NCI-H526 (cell line): ENCODE measurements at regions not wholly inside any gene's neighbourhood (a gene's known extent, or its start where the extent isn't known, plus 50 kb on each side); places are given as distances from the start of the nearest gene placed in this dataset.

Experiments
- DNase-seq, 2 experiments: peaks; one replicate each; lab custom pipeline; 2025; lab: John Stamatoyannopoulos, UW

DNA sequence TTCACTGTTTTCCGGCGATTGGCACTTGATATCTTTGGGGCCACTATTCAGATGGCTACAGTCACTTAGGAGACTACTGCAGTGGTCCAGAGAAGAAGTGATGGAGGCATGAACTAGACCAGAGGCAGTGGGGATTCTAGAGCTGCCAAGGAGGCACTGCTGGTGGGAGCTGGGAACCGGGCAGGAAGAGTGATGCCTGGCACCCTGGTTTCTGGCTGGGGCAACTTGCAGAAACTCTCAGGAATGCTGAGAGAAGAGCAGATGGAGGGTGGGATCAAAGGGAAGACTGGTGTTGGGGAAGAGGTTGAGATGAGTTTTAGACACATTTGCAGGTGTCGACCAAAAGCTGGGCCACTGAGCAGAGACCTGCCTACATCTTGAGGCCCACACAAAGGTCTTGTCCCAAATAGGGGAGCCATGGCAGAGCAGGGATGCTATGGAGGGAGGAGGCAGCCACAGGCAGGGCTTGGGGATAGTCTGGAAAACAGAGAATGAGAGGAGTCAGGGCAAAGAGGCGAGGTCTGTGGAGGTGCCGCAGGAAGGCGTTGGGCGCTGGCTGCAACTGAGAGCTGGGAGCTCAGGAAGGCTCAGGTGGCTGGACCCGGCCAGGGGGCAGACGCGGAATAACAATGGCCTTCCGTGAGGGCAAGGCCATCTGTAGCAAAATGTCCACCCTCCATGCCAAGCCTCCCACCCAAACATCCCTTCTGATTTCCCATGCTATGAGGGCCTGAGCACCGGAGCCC, 118.9 kb downstream of the TOMM20 start:
- DNase-seq = no peak

DNA sequence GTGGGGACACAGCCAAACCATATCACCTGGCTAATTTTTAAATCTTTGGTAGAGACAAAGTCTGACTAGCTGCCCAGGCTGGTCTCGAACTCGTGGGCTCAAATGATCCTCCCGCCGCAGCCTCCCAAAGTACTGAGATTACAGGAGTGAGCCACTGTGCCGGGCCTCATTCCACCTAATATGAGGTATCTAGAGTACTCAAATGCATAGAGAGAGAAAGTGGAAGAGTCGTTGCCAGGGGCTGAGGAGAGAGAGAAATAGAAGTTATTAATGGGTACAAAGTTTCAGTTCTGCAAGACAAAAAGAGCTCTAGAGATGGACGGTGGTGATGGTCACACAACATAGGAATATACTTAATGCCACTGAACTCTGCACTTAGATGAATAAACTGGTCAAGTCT, 119.6 kb downstream of the TOMM20 start:
- no peak for DNase-seq

- DNase-seq = no peak
These were observed 120.4 kb downstream of the TOMM20 start for GRCh38 chr1:235008239-235008638.

DNA sequence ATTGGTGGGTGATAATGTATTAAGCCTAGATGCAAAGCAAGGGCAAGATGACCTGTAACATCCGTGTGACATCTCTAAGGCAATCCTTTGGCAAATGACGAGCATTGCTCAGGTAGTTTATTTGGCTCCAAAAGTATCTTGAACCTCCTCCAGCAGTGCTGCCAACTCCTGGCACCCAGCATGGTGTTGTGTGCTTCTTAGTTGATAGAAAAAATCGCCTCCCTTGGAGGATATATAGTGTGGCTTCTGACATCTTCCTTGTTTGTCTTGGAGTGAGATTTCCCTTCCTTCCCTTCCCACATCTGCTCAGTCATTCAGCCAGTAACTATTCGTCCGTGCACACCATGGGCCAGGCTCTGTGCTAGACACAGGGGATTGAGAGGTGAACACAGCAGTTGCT, 121.8 kb downstream of the TOMM20 start:
- no peak for DNase-seq

- no peak for DNase-seq
These were observed 122.4 kb downstream of the TOMM20 start for GRCh38 chr1:235006132-235006721.

- peak; percentile 56 to 73 for DNase-seq
These were observed 123.7 kb downstream of the TOMM20 start for GRCh38 chr1:235004840-235005391.

- no peak for DNase-seq
These were observed 124.4 kb downstream of the TOMM20 start for GRCh38 chr1:235004276-235004675.

DNA sequence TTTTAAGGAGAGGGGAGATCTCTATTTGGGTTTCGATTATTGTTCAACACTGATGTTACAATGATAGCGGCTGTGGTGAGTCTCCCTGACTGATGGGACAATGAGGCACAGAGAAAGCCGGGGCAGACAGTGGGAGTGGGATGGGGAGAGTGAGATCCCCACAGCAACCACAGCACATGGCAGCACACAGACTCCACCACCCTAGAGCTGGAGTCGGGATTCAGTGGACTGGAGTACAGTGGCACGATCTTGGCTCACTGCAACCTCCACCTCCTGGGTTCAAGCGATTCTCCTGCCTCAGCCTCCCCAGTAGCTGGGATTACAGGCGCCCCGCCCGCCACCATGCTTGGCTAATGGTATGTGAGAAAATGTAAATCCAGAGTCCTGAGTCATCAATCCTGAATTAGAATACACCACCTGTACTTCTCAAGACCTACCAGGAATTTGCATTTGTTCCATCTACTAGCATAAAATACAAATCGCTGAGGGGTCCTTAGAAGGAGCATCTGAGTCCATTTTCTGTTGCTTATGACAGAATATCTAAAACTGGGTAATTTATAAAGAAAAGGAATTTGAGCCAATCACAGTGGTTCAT, 125.8 kb downstream of the TOMM20 start:
- DNase-seq = no peak

DNA sequence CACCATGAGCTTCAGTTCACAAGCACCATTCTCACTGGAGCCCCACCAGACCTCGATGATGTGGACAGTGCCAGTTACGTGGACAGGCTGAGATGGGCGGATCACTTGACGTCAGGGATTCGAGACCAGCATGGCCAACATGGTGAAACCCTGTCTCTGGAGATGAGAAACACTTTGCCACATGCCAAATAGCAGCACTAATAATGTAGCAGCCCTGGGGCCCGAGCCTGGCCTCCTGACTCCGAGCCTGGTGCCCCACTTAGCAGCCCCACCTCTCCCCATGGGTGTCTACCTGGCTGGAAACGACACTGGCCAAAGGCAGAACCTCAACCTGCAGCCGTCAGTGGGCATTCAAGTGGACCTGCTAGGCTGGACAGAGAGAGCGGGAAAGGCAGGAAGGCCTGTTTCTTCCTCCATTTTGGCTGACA, 129.1 kb downstream of the TOMM20 start:
- no peak for DNase-seq

DNA sequence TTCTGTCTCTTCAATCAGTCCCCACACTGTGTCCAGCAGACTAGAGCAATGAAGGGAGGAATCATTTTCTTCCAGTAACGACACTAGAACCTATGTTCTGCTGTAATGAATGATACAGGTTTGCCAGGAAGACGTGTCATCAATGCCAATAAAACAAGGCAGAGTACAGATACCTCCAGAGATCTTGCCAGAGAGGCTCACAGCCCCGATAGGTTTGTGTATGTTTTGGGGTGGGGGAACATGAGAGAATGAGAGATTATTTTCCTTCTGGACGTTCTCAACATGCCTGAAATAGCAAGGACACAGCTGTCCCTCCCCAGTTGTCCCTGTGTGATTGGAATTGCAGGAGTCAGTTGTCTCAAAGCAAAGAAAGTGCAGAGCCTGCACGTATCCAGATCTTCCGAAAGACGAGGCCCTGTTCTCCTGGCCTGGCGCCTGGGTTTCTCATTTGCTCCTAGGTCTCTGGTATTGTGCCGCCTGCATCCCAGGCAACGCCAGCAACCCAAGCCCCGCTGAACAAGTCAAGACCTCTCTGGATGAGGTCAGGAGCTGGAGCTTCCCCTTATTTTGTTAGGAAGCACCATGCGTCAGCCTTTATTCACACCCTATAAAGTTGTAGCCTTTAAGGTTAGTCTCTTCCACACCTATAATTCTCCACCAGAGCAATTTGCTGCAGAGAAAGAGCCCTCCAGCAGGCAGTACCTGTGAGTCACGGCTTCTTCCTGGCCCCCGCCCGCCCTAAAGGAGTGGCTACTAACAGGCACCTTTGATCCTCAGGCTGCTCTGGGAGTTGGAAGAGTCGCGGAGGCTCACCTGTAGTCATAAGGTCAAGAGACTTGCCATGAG, 130.5 kb downstream of the TOMM20 start:
- DNase-seq = no peak

- no peak for DNase-seq
These were observed 131.3 kb downstream of the TOMM20 start for GRCh38 chr1:234997201-234997895.

DNA sequence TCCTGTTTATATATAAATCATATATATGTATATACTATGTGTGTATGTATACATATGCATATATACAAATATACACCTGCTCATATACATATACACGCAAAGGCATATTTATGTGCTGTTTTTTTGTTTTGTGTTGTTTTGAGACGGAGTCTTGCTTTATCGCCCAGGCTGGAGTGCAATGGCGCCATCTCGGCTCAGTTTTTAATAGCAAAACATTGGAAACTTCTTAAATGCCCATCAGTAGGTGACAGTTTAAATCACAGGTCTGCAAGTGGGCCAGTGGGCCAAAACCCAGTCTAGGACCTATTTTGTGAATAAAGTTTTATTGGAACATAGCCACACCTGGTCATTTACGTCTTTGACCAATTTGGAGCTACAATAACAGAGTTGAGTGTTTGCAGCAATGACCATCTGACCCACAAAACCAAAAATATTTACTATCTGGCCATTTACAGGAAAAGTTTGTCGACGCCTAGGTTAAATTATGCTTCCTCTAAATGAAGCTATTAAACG, 132.3 kb downstream of the TOMM20 start:
- DNase-seq = no peak

DNA sequence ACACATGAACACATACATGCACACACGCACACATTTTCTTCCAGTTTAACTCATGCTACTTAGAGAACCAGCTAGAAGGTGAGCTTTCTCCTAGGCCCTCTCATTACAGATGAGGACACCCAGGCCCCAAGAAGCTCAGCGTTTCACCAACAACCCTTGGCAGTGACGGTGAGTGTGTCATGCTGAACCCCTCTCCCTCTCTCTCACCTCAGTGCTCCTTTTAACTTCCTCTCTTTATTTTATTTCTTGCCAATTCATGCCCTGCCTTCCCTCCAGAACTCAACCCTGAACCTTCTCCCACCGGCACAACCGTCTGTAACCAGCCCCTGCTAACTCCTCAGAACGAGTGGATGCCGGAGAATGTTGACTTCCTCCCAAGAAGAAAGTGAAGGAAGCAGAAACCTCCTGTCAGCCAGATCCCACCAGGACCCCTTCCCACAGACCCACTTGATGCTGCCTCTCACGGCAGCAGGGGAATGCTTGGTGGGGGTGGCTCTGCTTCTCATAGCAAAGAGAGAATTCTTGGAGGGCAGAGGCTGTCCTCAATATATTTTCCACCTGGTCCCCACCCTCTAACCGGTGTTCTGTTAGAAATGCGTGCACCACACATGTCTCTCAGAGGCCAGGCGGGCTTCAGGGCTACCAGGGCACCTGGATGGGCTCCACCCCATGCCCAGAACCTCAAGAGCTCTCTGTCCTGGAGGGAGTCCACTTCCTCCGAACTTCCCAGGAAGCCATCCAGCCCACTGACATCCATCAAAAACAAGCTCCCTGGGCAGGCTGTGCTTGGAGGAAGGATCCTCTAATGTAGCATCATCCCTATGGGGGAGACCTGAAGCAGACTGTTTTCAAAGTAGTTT, 134.0 kb downstream of the TOMM20 start:
- DNase-seq = no peak

GRCh38 chr1:234992065-234992464, 136.6 kb downstream of the TOMM20 start:
- no peak for DNase-seq

GRCh38 chr1:234990874-234991801, 137.5 kb downstream of the TOMM20 start:
- no peak for DNase-seq

- DNase-seq = no peak
These were observed 138.3 kb downstream of the TOMM20 start for GRCh38 chr1:234990328-234990675.

DNA sequence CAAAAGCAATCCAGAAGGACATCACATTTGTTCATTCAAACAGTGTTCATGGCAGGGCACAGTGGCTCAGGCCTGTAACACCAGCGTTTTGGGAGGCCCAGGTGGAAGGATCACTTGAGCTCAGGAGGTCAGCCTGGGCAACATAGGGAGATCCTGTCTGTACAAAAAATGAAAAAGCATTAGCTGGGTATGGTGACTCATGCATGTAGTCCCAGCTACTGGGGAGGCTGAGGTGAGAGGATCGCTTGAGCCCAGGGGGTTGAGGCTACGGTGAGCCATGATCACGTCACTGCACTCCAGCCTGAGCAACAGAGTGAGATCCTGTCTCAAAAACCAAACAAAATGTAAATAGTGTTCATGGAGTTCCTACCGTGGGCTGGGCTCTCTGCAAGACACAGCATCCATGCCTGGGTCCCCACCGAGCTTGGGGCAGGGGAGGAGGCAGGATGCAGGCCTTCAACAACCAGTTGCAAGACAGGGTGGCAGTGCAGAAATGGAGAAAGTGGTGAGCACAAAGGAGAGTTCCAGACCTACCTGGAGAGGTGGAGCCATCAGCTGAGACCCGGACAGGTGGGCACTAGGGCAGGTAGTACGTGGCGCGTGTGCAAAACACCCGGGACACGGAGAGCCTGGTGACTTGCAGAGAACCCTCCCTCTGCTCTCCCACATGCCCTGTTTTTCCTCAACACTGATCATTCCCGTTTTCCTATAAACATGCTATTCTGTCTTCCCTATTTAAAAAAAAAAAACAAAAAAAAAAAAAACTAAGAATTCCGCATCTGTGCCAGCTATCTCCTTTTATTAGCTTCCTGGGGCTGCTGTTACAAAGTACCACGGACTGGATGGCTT, 138.9 kb downstream of the TOMM20 start:
- no peak for DNase-seq

- DNase-seq = no peak
These were observed 139.6 kb downstream of the TOMM20 start for GRCh38 chr1:234989019-234989418.
